Smooth muscle cell (in vitro differentiated cells): ENCODE measurements at regions not wholly inside any gene's neighbourhood (a gene's known extent, or its start where the extent isn't known, plus 50 kb on each side); places are given as distances from the start of the nearest gene placed in this dataset.

Source experiments
- DNase-seq: peaks from one replicate; lab custom pipeline; 2025; ENCODE audit not compliant: unreplicated experiment; lab: John Stamatoyannopoulos, UW
- H2AFZ ChIP-seq: fragments of 200-600 bp; sonication (generic); 2 replicates; pipeline ENCODE4 v1.6.0; 2016; ENCODE audit warnings: antibody characterized with exemption, low read depth, mild to moderate bottlenecking
- H3F3A ChIP-seq: fragments of 200-600 bp; sonication (generic); 2 replicates; pipeline ENCODE4 v1.6.0; 2017; ENCODE audit warnings: antibody characterized with exemption, low read depth
- H3K27ac ChIP-seq: fragments of 200-600 bp; sonication (generic); 2 replicates; pipeline ENCODE4 v1.5.1; 2016; ENCODE audit warnings: low read depth, mild to moderate bottlenecking
- H3K27me3 ChIP-seq: fragments of 200-600 bp; sonication (generic); 2 replicates; pipeline ENCODE4 v1.6.1; 2016; ENCODE audit warnings: low read depth, mild to moderate bottlenecking
- H3K36me3 ChIP-seq: fragments of 200-600 bp; sonication (generic); 2 replicates; pipeline ENCODE4 v1.5.1; 2016; ENCODE audit warnings: low read depth
- H3K4me1 ChIP-seq: fragments of 200-600 bp; sonication (generic); 2 replicates; pipeline ENCODE4 v1.5.1; 2016; ENCODE audit warnings: low read depth
- H3K4me2 ChIP-seq: fragments of 200-600 bp; sonication (generic); 2 replicates; pipeline ENCODE4 v1.6.0; 2016; ENCODE audit warnings: mild to moderate bottlenecking
- H3K4me3 ChIP-seq: fragments of 200-600 bp; sonication (generic); 2 replicates; pipeline ENCODE4 v1.5.1; 2016; ENCODE audit warnings: mild to moderate bottlenecking
- H3K79me2 ChIP-seq: fragments of 200-600 bp; sonication (generic); 2 replicates; pipeline ENCODE4 v1.6.0; 2016; ENCODE audit warnings: low read depth, mild to moderate bottlenecking
- H3K9ac ChIP-seq: fragments of 200-600 bp; sonication (generic); 2 replicates; pipeline ENCODE4 v1.6.0; 2016; ENCODE audit warnings: low read depth
- H3K9me3 ChIP-seq: fragments of 200-600 bp; sonication (generic); replicated peaks from 2 replicates; pipeline ENCODE4 v1.5.1; 2016; ENCODE audit warnings: low read depth
- H4K20me1 ChIP-seq: fragments of 200-600 bp; sonication (generic); 2 replicates; pipeline ENCODE4 v1.6.0; 2016; ENCODE audit warnings: low read depth
- CTCF ChIP-seq: fragments of 200-600 bp; sonication (generic); IDR thresholded peaks from 2 replicates; pipeline ENCODE4 v1.5.1; 2017; ENCODE audit warnings: borderline replicate concordance, mild to moderate bottlenecking, antibody characterized with exemption; ENCODE audit not compliant: insufficient read depth, poor library complexity, severe bottlenecking
- WGBS: methylation state at CpG from one replicate; pipeline ENCODE4 v1.1.7; 2016; ENCODE audit warnings: low lambda C conversion rate; 5-methylcytosine and 5-hydroxymethylcytosine counted together

- Histone ChIP-seq H3K36me3 (no peaks in the 10 kb centered on the region), H3K9ac (no peak overlapping the region), H3F3A (no peaks in the 10 kb centered on the region), H3K9me3 (no peaks in the 10 kb centered on the region), H3K4me3 (no peak overlapping the region), H3K4me1 (no peaks in the 10 kb centered on the region), H4K20me1 (no peaks in the 10 kb centered on the region), H3K27me3 (no peaks in the 10 kb centered on the region), H3K27ac (no peak overlapping the region), H2AFZ (peak overlapping the region; percentile 14), H3K79me2 (no peaks in the 10 kb centered on the region), H3K4me2 (peak overlapping the region; percentile 3)
- 27% methylated on average over 4 of the region's 4 CpGs for WGBS
- no peak for TF ChIP-seq CTCF
- DNase-seq: no peak
These were observed 233.6 kb downstream of the ZNF674 start for GRCh38 chrX:46311581-46312120.

DNA sequence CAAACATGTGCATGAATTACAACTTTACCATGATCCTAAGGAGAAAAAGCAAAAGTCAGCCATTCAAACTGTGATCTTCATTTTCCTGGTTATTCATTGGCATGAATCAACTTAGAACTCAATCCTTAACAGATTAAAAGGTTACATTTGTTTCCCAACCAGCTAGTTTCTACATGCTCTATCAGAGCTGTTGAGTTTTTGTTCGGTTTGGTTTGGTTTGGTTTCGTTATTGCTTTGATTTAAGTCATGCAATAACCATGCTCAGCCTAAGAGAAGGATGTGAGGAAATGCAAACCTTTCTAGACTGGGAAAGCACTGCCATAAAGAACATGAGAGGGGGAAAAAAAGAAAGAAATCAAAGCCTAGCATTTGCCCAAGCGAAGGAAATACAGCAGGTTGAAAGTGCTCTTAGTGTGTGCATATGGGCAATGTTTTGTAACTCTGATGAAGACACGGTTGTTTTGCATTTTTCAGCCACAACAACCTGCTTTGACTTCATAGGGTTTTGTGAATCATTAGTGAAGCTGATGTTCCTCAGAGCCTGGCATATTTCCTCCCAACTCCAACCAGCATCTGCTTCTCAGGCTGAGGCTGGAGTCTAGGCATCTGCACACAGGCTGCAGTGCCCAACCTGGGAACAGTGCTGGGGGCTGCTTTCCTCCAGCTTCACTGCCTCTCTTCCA, 234.3 kb downstream of the ZNF674 start:
- Histone ChIP-seq H3K36me3 (no peaks in the 10 kb centered on the region), H3F3A (no peaks in the 10 kb centered on the region), H3K4me2 (no peak overlapping the region), H4K20me1 (no peaks in the 10 kb centered on the region), H3K4me3 (no peak overlapping the region), H3K27me3 (no peaks in the 10 kb centered on the region), H2AFZ (no peak overlapping the region), H3K9me3 (no peaks in the 10 kb centered on the region), H3K27ac (no peak overlapping the region), H3K9ac (no peak overlapping the region), H3K4me1 (no peaks in the 10 kb centered on the region), H3K79me2 (no peaks in the 10 kb centered on the region)
- no peak for DNase-seq
- 64% methylated on average over 4 of the region's 4 CpGs for WGBS
- no peak for TF ChIP-seq CTCF

GRCh38 chrX:46308110-46308509, 237.1 kb downstream of the ZNF674 start:
- Histone ChIP-seq H3F3A (no peaks in the 10 kb centered on the region), H3K36me3 (no peaks in the 10 kb centered on the region), H3K27me3 (no peaks in the 10 kb centered on the region), H3K9me3 (no peaks in the 10 kb centered on the region), H3K27ac (no peak overlapping the region), H3K9ac (no peak overlapping the region), H3K79me2 (no peaks in the 10 kb centered on the region), H3K4me1 (no peaks in the 10 kb centered on the region), H3K4me2 (no peak overlapping the region), H2AFZ (no peak overlapping the region), H4K20me1 (no peaks in the 10 kb centered on the region), H3K4me3 (no peak overlapping the region)
- 57% methylated on average over 3 of the region's 3 CpGs for WGBS
- DNase-seq: no peak
- TF ChIP-seq CTCF: no peak

- Histone ChIP-seq H2AFZ (no peak overlapping the region), H3K4me2 (no peak overlapping the region), H3K27ac (no peak overlapping the region), H3K36me3 (no peaks in the 10 kb centered on the region), H3K9me3 (no peaks in the 10 kb centered on the region), H3K4me3 (no peak overlapping the region), H3F3A (no peaks in the 10 kb centered on the region), H4K20me1 (no peaks in the 10 kb centered on the region), H3K9ac (no peak overlapping the region), H3K27me3 (no peaks in the 10 kb centered on the region), H3K4me1 (no peaks in the 10 kb centered on the region), H3K79me2 (no peaks in the 10 kb centered on the region)
- TF ChIP-seq CTCF: no peak
- no peak for DNase-seq
- 66% methylated on average over 3 of the region's 3 CpGs for WGBS
These were observed 239.1 kb downstream of the ZNF674 start for GRCh38 chrX:46306103-46306502.
